ENCODE measurements at regions not wholly inside any gene's neighbourhood (a gene's known extent, or its start where the extent isn't known, plus 50 kb on each side); places are given as distances from the start of the nearest gene placed in this dataset.

GRCh38 chr5:96566833-96567587, 95.2 kb upstream of the CAST start:
- TF ChIP-seq ZNF596 (tag by site-specific recombination; IDR thresholded peaks at IDR 0.05) (no peak), CTCF (tag by site-specific recombination; IDR thresholded peaks at IDR 0.05) (no peak), ZNF792 (tag by site-specific recombination; IDR thresholded peaks at IDR 0.05) (no peak), ZNF146 (tag by site-specific recombination; IDR thresholded peaks at IDR 0.05) (no peak), ZNF501 (tag by site-specific recombination; IDR thresholded peaks at IDR 0.05) (no peak), ZNF214 (tag by site-specific recombination; IDR thresholded peaks at IDR 0.05; ENCODE audit: borderline replicate concordance) (no peak), SP2 (tag by site-specific recombination; IDR thresholded peaks at IDR 0.05) (no peak), ATF2 (tag by site-specific recombination; IDR thresholded peaks at IDR 0.05; ENCODE audit: low read depth) (no peak), ZNF324 (tag by site-specific recombination; IDR thresholded peaks at IDR 0.05) (no peak), REST (tag by site-specific recombination; IDR thresholded peaks at IDR 0.05) (no peak)
